DMS114 treated with DMSO at 0.1 percent for 48 hours (cell line): ENCODE measurements at regions not wholly inside any gene's neighbourhood (a gene's known extent, or its start where the extent isn't known, plus 50 kb on each side); places are given as distances from the start of the nearest gene placed in this dataset.
"Not testable (repeated sequence)": the region's sequence is repeated elsewhere in the genome, so short reads cannot be mapped to it uniquely, and the experiment has no call there.

Experiments
- DNase-seq: peaks from one replicate; lab custom pipeline; 2025; ENCODE audit not compliant: unreplicated experiment; lab: John Stamatoyannopoulos, UW

GRCh38 chr7:25694211-25694610, 457.8 kb upstream of the NFE2L3 start:
- DNase-seq, result no peak

GRCh38 chr7:25694699-25695098, 457.3 kb upstream of the NFE2L3 start:
- DNase-seq, result no peak

- DNase-seq, result no peak
These were observed 455.4 kb upstream of the NFE2L3 start for GRCh38 chr7:25696571-25696970.

- DNase-seq, result no peak
These were observed 453.4 kb upstream of the NFE2L3 start for GRCh38 chr7:25698451-25699113.

- DNase-seq, result not testable (repeated sequence)
These were observed 451.9 kb upstream of the NFE2L3 start for GRCh38 chr7:25700141-25700540.

GRCh38 chr7:25704413-25704812, 447.6 kb upstream of the NFE2L3 start:
- no peak for DNase-seq

- no peak for DNase-seq
These were observed 445.2 kb upstream of the NFE2L3 start for GRCh38 chr7:25706764-25707163.

- DNase-seq, result no peak
These were observed 444.0 kb upstream of the NFE2L3 start for GRCh38 chr7:25707768-25708620.

GRCh38 chr7:25710959-25711358, 441.0 kb upstream of the NFE2L3 start:
- DNase-seq, result no peak

GRCh38 chr7:25711940-25712339, 440.1 kb upstream of the NFE2L3 start:
- no peak for DNase-seq

- DNase-seq, result no peak
These were observed 439.5 kb upstream of the NFE2L3 start for GRCh38 chr7:25712500-25712899.

GRCh38 chr7:25714013-25714412, 438.0 kb upstream of the NFE2L3 start:
- DNase-seq, result no peak

GRCh38 chr7:25716421-25716820, 435.6 kb upstream of the NFE2L3 start:
- no peak for DNase-seq

GRCh38 chr7:25718596-25718995, 433.4 kb upstream of the NFE2L3 start:
- DNase-seq, result no peak

- no peak for DNase-seq
These were observed 432.7 kb upstream of the NFE2L3 start for GRCh38 chr7:25719190-25719896.

- peak; percentile 10 for DNase-seq
These were observed 431.6 kb upstream of the NFE2L3 start for GRCh38 chr7:25720427-25720826.

- DNase-seq, result no peak
These were observed 429.1 kb upstream of the NFE2L3 start for GRCh38 chr7:25722856-25723255.

- DNase-seq, result no peak
These were observed 426.5 kb upstream of the NFE2L3 start for GRCh38 chr7:25725451-25725850.

GRCh38 chr7:25726170-25726780, 425.7 kb upstream of the NFE2L3 start:
- DNase-seq, result no peak

GRCh38 chr7:25726781-25727311, 425.2 kb upstream of the NFE2L3 start:
- DNase-seq, result no peak

GRCh38 chr7:25727446-25727845, 424.6 kb upstream of the NFE2L3 start:
- no peak for DNase-seq
